HG03175 (cell line): ENCODE measurements at regions not wholly inside any gene's neighbourhood (a gene's known extent, or its start where the extent isn't known, plus 50 kb on each side); places are given as distances from the start of the nearest gene placed in this dataset.

ENCODE experiments used
- ATAC-seq: cut with Tn5 transposase; IDR thresholded peaks from one replicate; pipeline ENCODE4 v1.9.1; 2021; ENCODE audit warnings: mild to moderate bottlenecking, moderate library complexity; ENCODE audit not compliant: unreplicated experiment

- no peak for ATAC-seq
These were observed 343.5 kb upstream of the FANCL start for GRCh38 chr2:58584606-58585118.

- no peak for ATAC-seq
These were observed 337.2 kb upstream of the FANCL start for GRCh38 chr2:58578276-58578675.

DNA sequence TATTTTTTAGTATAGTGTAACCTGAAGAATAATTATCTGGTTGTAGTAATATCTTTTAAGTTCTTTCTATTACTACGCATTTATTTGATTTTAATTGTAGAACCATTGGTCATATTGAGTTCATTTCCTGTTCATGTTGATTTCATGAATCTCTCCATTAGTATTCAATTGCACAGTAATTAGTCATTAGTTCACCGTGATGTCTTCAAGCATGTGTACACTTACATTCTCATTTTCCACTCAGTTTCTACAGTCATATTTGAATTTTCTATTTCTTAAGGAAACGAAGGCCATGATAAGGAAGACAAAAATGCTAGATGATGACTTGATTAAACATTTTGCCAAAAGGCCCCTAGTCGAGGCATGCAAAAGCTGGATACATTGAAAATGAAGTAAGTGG, 333.7 kb upstream of the FANCL start:
- no peak for ATAC-seq

- ATAC-seq = no peak
These were observed 331.6 kb upstream of the FANCL start for GRCh38 chr2:58572731-58573130.

- ATAC-seq = peak; percentile 89
These were observed 330.2 kb upstream of the FANCL start for GRCh38 chr2:58571181-58571852.

DNA sequence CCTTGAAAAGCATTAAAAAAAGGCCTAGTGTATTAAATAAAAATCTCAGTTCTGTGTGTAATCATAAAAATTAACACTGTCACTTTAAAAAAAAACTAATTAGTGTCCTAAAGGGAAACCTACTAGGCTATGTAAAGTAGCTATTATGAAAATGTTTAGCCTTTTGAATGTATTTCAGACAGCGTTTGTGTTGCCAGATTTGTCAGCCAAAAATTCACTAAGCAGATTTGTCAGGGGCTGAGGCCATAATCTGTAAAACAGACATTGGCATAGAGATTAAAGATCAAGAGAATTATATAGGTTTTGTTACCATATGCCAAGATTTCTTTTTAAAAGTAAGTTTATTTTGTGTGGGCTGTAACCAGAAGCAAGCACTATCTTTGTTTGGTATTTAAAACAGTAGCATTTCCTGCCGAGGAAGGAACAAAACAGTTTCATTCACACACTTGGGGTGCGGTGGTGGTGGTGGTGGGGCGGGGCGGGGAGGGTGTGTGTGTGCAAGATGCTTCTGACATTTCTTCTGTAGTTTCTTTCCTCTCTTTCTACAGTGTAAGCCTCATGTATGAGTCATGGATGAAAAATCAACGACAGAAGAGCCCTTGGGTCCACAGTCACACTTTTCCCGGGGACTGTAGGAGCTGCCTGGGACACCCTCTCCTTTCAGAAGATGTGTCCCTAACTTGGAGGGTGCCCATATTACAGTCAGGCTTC, 328.5 kb upstream of the FANCL start:
- ATAC-seq = no peak

- no peak for ATAC-seq
These were observed 327.8 kb upstream of the FANCL start for GRCh38 chr2:58568901-58569300.

GRCh38 chr2:58562276-58562675, 321.2 kb upstream of the FANCL start:
- ATAC-seq = no peak

- no peak for ATAC-seq
These were observed 319.4 kb upstream of the FANCL start for GRCh38 chr2:58560531-58560930.

DNA sequence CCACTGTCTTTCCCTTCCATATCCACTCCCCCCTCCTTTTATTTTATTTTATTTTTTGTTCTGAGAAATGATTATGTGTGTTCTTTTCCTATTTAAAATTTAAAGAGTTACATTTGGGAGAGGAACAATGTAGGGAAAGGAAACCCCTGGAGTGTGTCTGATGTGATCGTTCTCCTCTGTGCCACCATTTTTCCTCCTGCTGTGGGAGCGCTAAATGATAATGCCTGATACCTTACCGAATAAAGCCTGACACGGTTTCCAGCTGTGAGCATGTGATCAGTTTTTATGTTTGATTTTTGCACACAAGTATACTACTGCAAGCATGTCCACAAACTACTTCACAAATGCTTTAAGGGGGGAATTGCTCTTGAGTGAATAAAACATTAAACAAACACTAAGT, 317.8 kb upstream of the FANCL start:
- no peak for ATAC-seq

- ATAC-seq = no peak
These were observed 316.1 kb upstream of the FANCL start for GRCh38 chr2:58557176-58557575.

- no peak for ATAC-seq
These were observed 312.8 kb upstream of the FANCL start for GRCh38 chr2:58553937-58554336.

DNA sequence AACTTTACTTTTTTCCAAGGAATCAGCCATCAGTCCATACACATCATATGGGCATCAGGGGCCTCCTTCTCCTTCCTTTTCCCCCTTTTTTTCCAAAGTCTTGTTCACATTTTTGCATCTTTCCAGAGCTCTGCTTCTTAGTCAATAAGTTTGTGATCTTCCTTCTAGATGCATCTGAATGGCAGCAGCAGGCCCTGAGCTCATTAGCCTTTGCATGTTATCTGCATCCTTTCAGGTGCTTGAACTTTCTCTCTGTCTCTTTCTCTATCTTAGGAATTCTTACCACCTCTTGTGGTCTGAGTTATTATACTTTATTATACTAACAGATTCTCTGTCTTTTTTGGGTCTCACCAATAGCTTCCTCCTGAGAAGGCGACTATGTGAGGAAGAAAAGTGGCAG, 312.4 kb upstream of the FANCL start:
- no peak for ATAC-seq

DNA sequence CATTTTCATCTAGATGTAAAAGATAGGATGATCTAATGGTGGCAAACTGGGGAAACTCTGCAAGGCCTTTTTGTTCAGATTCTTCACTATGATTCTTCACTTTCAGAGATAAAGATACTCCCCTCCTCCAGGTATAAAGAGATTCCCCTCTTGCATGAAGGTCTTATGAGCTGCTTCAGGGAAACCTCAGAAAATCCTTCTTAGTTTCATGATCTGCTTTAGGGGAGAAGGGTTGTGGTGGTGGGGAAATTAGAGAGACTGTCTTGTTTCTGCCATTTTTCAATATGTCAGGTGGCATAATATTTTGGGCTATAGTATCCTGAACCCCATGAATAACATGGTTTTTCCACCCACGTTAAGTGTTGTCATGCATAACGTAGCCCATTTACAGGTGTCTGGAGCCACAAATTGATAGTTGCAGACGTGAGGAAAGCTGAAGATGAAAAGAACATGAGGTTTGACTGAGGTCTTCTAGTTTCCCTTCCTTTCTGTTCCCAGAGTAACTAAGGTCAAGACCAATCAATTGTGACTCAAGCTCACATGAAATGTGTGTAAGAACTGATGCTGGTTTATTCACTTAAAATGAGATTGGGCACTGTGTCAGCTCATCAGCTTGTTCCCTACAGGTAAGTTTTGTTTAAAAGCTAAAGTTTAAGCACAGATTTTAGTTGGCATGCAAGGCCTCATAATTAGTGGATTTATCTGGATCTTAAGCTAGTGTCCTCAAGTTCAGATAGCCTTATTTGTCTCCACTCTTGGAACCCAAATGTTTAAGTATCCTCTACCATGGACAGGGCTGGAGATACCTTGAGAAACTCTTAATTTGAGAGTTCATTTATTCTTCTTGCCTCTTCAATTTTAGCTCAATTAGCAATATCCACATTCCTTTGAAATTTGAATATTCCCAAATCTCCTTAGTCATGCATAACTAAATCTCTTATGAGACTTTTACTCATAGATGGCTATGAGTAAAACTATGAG, 304.5 kb upstream of the FANCL start:
- no peak for ATAC-seq

DNA sequence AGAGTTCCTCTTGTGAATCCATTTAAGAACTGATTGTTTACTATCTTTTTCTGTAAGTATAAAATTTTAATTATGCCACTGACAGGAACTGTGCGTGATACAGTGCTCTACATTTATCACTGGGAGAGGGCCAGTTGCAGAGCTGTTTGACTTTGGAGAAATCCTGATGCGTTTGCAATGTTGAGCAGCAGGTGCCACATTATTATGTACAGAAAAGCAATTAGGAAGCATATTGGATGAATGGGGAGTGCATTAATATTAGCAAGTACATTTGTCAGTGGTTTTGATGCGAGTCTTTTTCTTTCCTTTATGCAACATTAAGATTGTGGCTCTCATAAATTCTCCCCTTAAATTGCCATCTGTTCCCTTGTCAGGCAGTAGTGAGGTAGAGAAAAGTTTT, 302.3 kb upstream of the FANCL start:
- ATAC-seq = no peak

- no peak for ATAC-seq
These were observed 300.4 kb upstream of the FANCL start for GRCh38 chr2:58541511-58541910.

DNA sequence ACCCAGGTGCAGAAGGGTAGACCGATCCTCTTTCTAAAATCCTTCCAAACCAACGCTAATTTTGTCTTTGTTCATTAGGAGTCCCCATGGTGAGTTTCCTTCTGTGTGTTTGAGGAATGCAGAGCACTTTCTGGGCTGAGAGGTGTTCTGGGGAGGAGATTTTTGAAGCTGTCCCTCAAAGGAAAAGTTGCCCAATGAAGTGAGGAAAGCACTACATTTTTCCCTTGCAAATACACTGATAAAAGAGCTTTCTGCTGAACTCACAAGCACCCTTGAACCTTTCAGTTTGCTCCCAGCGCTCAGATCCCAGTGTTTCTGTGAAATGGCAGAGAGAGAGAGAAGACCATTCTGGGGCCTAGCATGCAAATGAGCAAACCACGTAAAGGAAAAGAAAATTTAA, 299.6 kb upstream of the FANCL start:
- ATAC-seq = no peak

DNA sequence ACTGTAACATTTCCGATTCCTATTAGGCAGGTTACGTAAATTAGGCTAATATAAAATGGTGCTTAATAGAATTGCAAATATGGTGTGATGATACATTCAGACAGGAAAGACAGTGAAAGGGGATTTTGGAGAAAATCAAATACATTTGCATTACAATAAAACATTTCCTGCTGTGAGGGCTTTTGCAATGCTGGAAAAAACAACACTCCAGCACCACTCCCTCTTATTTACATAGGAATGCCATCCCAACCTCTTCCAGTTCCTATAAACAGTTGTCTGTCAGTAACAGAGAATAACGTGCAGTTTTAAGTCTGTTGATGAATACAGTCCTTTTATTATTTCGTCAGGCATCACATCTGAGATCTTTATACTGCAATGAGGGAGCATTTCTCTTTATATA, 298.8 kb upstream of the FANCL start:
- ATAC-seq = no peak

DNA sequence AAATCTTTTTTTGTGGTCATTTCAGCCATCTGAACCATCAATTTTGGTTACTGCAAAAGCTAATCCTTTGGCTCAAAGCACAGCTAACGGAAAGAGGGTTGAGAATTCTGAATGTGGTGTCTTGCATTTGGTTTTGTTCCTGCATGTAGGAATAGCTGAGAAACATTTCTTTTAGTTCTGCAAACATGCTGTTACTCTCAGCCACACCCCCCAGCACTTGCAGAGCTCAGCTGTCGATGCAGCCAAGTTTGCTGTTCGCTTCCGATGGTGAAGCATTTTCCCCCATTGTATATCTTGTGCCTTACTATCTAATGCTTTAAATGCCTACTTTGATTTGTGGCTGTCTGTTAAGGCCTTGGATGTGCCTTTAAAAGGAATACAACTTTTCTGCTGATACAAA, 294.9 kb upstream of the FANCL start:
- ATAC-seq = no peak

DNA sequence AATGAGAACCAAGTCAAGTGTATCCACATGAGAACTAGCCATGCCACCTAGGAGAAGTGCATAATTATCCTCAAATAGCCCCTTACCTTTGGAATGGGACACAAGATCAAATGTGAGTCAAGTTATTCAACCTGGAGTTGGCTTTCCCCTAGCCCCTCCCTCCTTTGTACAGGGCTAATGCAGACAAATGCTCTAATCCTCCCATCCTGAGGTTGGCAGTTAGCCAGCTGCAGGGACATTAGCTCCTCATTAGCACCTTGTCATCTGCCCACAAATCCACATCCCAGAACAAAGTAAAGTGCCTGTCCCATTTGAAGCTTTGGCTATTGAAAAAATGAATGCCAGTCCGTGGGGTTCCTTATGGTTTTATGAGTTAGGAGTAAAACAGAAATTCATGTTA, 294.1 kb upstream of the FANCL start:
- ATAC-seq = no peak

GRCh38 chr2:58533376-58533775, 292.3 kb upstream of the FANCL start:
- ATAC-seq = no peak
